H9 (cell line): ENCODE measurements at regions not wholly inside any gene's neighbourhood (a gene's known extent, or its start where the extent isn't known, plus 50 kb on each side); places are given as distances from the start of the nearest gene placed in this dataset.
A peak's percentile ranks its signal among the peaks of the same experiment; 100 is the strongest.

Experiments used
- DNase-seq: peaks from one replicate; pipeline ENCODE4 v3.0.0-alpha.2; 2017
- H2AFZ ChIP-seq: one replicate; pipeline ENCODE4 v1.6.1; 2013; ENCODE audit warnings: mild to moderate bottlenecking, low read length, control low read depth, moderate library complexity
- H2AK5ac ChIP-seq: 2 replicates; pipeline ENCODE4 v1.6.1; 2013; ENCODE audit warnings: low read length, control low read depth, mixed read lengths; ENCODE audit not compliant: insufficient read length
- H2BK120ac ChIP-seq: one replicate; pipeline ENCODE4 v1.6.1; 2013; ENCODE audit warnings: low read depth, mild to moderate bottlenecking, low read length, control low read depth, inconsistent platforms; ENCODE audit not compliant: poor library complexity, severe bottlenecking
- H2BK12ac ChIP-seq: 2 replicates; pipeline ENCODE4 v1.6.1; 2013; ENCODE audit warnings: low read length, control low read depth, mixed read lengths, low read depth; ENCODE audit not compliant: insufficient read length
- H2BK15ac ChIP-seq: 2 replicates; pipeline ENCODE4 v1.6.1; 2013; ENCODE audit warnings: low read depth, low read length, control low read depth
- H2BK20ac ChIP-seq: one replicate; pipeline ENCODE4 v1.6.1; 2013; ENCODE audit warnings: low read depth, mild to moderate bottlenecking, low read length, control low read depth, inconsistent platforms; ENCODE audit not compliant: poor library complexity, severe bottlenecking
- H2BK5ac ChIP-seq: 2 replicates; pipeline ENCODE4 v1.6.1; 2013; ENCODE audit warnings: low read length, control low read depth, mixed read lengths; ENCODE audit not compliant: insufficient read length
- H3K14ac ChIP-seq: 2 replicates; pipeline ENCODE4 v1.6.1; 2013; ENCODE audit warnings: low read length, control low read depth; ENCODE audit not compliant: insufficient read depth
- H3K18ac ChIP-seq: 2 replicates; pipeline ENCODE4 v1.6.1; 2013; ENCODE audit warnings: low read depth, mild to moderate bottlenecking, mixed read lengths, low read length, control low read depth; ENCODE audit not compliant: insufficient read length
- H3K23ac ChIP-seq: 2 replicates; pipeline ENCODE4 v1.6.1; 2013; ENCODE audit warnings: low read length, control low read depth, mixed read lengths, low read depth; ENCODE audit not compliant: insufficient read length
- H3K23me2 ChIP-seq: 2 replicates; pipeline ENCODE4 v1.6.1; 2013; ENCODE audit warnings: low read depth, mild to moderate bottlenecking, mixed read lengths, low read length, control low read depth; ENCODE audit not compliant: insufficient read length, poor library complexity, severe bottlenecking
- H3K27ac ChIP-seq: 2 replicates; pipeline ENCODE4 v1.5.1; 2013; ENCODE audit warnings: low read length, control low read depth, mixed read lengths, low read depth; ENCODE audit not compliant: insufficient read length
- H3K27me3 ChIP-seq: 2 replicates; pipeline ENCODE4 v1.6.1; 2013; ENCODE audit warnings: low read length, control low read depth, inconsistent platforms; ENCODE audit not compliant: insufficient read depth
- H3K4ac ChIP-seq: 2 replicates; pipeline ENCODE4 v1.6.1; 2013; ENCODE audit warnings: low read depth, mild to moderate bottlenecking, control low read depth, inconsistent platforms, low read length, moderate library complexity
- H3K4me1 ChIP-seq: 2 replicates; pipeline ENCODE4 v1.6.1; 2013; ENCODE audit warnings: low read length, control low read depth, inconsistent platforms; ENCODE audit not compliant: insufficient read depth
- H3K4me2 ChIP-seq: 2 replicates; pipeline ENCODE4 v1.6.1; 2013; ENCODE audit warnings: low read length, control low read depth, mixed read lengths; ENCODE audit not compliant: insufficient read length, insufficient read depth
- H3K56ac ChIP-seq: 2 replicates; pipeline ENCODE4 v1.6.1; 2013; ENCODE audit warnings: low read depth, mild to moderate bottlenecking, mixed read lengths, low read length, control low read depth; ENCODE audit not compliant: insufficient read length
- H3K79me1 ChIP-seq: 2 replicates; pipeline ENCODE4 v1.6.1; 2013; ENCODE audit warnings: low read depth, mild to moderate bottlenecking, moderate library complexity, low read length, control low read depth, inconsistent platforms; ENCODE audit not compliant: insufficient read depth, poor library complexity, severe bottlenecking
- H3K79me2 ChIP-seq: 2 replicates; pipeline ENCODE4 v1.6.1; 2013; ENCODE audit warnings: low read length, control low read depth, inconsistent platforms; ENCODE audit not compliant: insufficient read depth
- H3K9ac ChIP-seq: 2 replicates; pipeline ENCODE4 v1.6.1; 2013; ENCODE audit warnings: low read length, control low read depth, mixed read lengths; ENCODE audit not compliant: insufficient read length; ENCODE audit errors: extremely low read depth
- H3K9me3 ChIP-seq: one replicate; pipeline ENCODE4 v1.6.1; 2013; ENCODE audit warnings: low read depth, low read length, inconsistent platforms; ENCODE audit not compliant: control insufficient read depth
- H3T11ph ChIP-seq: one replicate; pipeline ENCODE4 v1.6.1; 2013; ENCODE audit warnings: mild to moderate bottlenecking, low read length, control low read depth, inconsistent platforms
- H4K20me1 ChIP-seq: one replicate; pipeline ENCODE4 v1.6.1; 2013; ENCODE audit not compliant: control insufficient read depth, insufficient read length, insufficient read depth
- H4K5ac ChIP-seq: 2 replicates; pipeline ENCODE4 v1.6.1; 2013; ENCODE audit warnings: low read depth, mild to moderate bottlenecking, mixed read lengths, low read length, control low read depth; ENCODE audit not compliant: insufficient read length
- H4K8ac ChIP-seq: replicated peaks from 2 replicates; pipeline ENCODE4 v1.6.1; 2013; ENCODE audit warnings: low read length, control low read depth, mixed read lengths, low read depth; ENCODE audit not compliant: insufficient read length
- H4K91ac ChIP-seq: 2 replicates; pipeline ENCODE4 v1.6.1; 2013; ENCODE audit warnings: low read depth, mild to moderate bottlenecking, moderate library complexity, mixed read lengths, low read length, control low read depth; ENCODE audit not compliant: insufficient read length
- H3K27ac Mint-ChIP-seq, 3 experiments: 2 replicates in 2 of 3; 3 replicates in 1 of 3; pipeline ENCODE4 v1.8.0; 2020 to 2021; ENCODE audit warnings: mixed read lengths in 3 of 3, mild to moderate bottlenecking in 1 of 3, moderate library complexity in 1 of 3
- H3K27me3 Mint-ChIP-seq: 2 replicates; pipeline ENCODE4 v1.8.0; 2021; ENCODE audit warnings: low read depth, mild to moderate bottlenecking, moderate library complexity, mixed read lengths
- H3K36me3 Mint-ChIP-seq, 3 experiments: 2 replicates in 2 of 3; 3 replicates in 1 of 3; pipeline ENCODE4 v1.8.0; 2020 to 2021; ENCODE audit warnings: low read depth in 3 of 3, mixed read lengths in 3 of 3; ENCODE audit not compliant: insufficient read depth in 1 of 3
- H3K4me1 Mint-ChIP-seq, 2 experiments: 2 replicates each; pipeline ENCODE4 v1.8.0; 2020; ENCODE audit warnings: mixed read lengths in 2 of 2
- H3K4me3 Mint-ChIP-seq, 2 experiments: 2 replicates in 1 of 2; 3 replicates in 1 of 2; pipeline ENCODE4 v1.8.0; 2020 to 2021; ENCODE audit warnings: mild to moderate bottlenecking in 2 of 2, mixed read lengths in 2 of 2, moderate library complexity in 1 of 2
- H3K9me3 Mint-ChIP-seq, 2 experiments: 2 replicates in 1 of 2; 3 replicates in 1 of 2; pipeline ENCODE4 v1.8.0; 2020; ENCODE audit warnings: mild to moderate bottlenecking in 2 of 2, mixed read lengths in 2 of 2, moderate library complexity in 1 of 2
- CTCF ChIP-seq: fragments of 200-600 bp; sonication (generic); conservative IDR thresholded peaks from 3 replicates; pipeline ENCODE4 v1.8.0; 2021; ENCODE audit warnings: antibody characterized with exemption, mild to moderate bottlenecking
- WGBS: extraction: QIAGEN DNeasy Blood & Tissue Kit; methylation state at CpG from one replicate; pipeline ENCODE4 v1.1.7; 2013; ENCODE audit warnings: missing lambda C conversion rate, low lambda C conversion rate, mixed read lengths; ENCODE audit not compliant: insufficient read length; ENCODE audit errors: extremely low coverage; 5-methylcytosine and 5-hydroxymethylcytosine counted together

- Histone ChIP-seq H3K79me1 (no peaks in the 10 kb centered on the region), H3K14ac (no peak overlapping the region), H3K4ac (no peak overlapping the region), H3K79me2 (no peaks in the 10 kb centered on the region), H2BK20ac (no peak overlapping the region), H3K27ac (no peak overlapping the region), H4K91ac (no peak overlapping the region), H2AK5ac (no peak overlapping the region), H3K27me3 (peaks cover 23% of the 10 kb centered on the region; the same call in 1 of the 2 replicates), H4K20me1 (no peaks in the 10 kb centered on the region), H3K4me2 (no peak overlapping the region), H3K23me2 (peaks cover 8% of the 10 kb centered on the region), H3T11ph (no peak overlapping the region), H3K4me1 (no peaks in the 10 kb centered on the region; the same call in 1 of the 2 replicates), H2AFZ (no peak overlapping the region), H2BK5ac (no peak overlapping the region), H3K9ac (no peak overlapping the region), H4K5ac (no peak overlapping the region), H3K56ac (no peak overlapping the region), H2BK12ac (no peak overlapping the region), H3K9me3 (no peaks in the 10 kb centered on the region), H4K8ac (no peak overlapping the region), H3K23ac (no peak overlapping the region), H2BK120ac (no peak overlapping the region), H2BK15ac (no peak overlapping the region), H3K18ac (no peak overlapping the region)
- Mint-ChIP-seq H3K9me3 (no peaks in the 10 kb centered on the region; a peak in 1 of 5 replicates), H3K27ac (no peak overlapping the region; a peak in 1 of 7 replicates), H3K4me3 (no peak overlapping the region), H3K4me1 (peaks cover 18 to 25% of the 10 kb centered on the region in 2 experiments), H3K36me3 (no peaks in the 10 kb centered on the region), H3K27me3 (peaks cover 90% of the 10 kb centered on the region)
- WGBS, result no CpG with 5 or more reads among the region's 7 CpGs
- DNase-seq, result peak; percentile 36
- no peak for TF ChIP-seq CTCF
These were observed 68.9 kb upstream of the LEP start for GRCh38 chr7:128172151-128172550.
